G401 (cell line): ENCODE measurements at regions not wholly inside any gene's neighbourhood (a gene's known extent, or its start where the extent isn't known, plus 50 kb on each side); places are given as distances from the start of the nearest gene placed in this dataset.

Source experiments
- DNase-seq: peaks from one replicate; pipeline ENCODE4 v3.0.0-alpha.2; 2015; ENCODE audit warnings: low spot score
- in situ Hi-C: cut with HindIII; loops from 2 replicates; pipeline ENCODE4 v1.10.0; 2016; ENCODE audit warnings: low sequenced_read_pairs, mixed read lengths

DNA sequence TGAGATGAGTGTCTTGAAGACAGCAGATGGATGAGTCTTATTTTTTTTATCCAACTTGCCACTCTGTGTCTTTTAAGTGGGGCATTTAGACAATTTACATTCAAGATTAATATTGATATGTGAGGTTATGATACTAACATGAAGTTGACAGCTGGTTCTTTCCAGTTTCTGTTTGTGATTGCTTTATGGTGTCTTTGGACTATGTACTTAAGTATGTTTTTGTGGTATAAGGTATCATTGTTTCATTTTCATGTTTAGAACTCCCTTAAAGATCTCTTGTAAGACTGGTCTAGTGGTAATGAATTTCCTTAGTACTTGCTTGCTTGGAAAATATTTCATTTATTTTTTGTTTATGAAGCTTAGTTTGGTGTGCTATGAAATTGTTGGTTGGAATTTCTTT lies 550.3 kb upstream of the NOVA1 start:
- DNase-seq, result no peak
- in situ Hi-C loops, result no loop called here

DNA sequence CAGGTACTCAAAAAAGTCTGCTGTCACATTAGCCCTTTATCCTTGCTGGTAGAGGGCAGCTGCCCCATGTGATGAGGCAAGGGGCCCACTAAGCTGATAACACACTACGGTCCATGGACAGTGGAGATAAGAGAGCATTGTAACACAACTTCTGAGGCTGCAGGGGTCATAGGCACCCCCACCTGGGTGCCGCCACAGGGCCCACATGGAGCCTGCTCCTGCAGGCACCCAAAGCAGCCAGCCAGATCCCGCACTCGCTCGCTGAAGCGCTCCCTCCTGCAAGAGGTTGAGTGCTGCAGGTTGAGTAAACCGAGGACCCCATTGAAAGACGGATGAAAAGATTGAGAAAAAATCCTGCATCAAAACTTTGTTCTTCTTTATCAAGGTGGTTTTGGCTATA lies 566.3 kb upstream of the NOVA1 start:
- no peak for DNase-seq
- in situ Hi-C loops, result no loop called here

DNA sequence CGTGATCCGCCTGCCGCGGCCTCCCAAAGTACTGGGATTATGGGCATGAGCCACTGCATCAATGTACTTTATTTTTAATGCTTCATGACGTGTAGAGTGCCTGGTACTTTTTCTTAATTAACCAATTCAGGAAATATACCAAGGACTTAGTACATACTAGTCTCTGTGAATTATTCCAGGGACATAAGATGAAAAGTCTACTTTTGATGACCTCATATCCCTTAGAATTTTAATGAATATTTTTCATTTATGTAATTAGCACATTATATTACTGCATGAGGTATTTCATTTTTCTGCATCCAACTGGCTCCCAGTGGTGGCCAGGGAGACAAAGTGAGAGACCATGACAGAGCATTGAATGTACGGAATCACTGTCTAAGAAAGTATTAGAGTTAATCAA lies 577.7 kb upstream of the NOVA1 start:
- DNase-seq, result no peak
- in situ Hi-C loops, result no loop called here

DNA sequence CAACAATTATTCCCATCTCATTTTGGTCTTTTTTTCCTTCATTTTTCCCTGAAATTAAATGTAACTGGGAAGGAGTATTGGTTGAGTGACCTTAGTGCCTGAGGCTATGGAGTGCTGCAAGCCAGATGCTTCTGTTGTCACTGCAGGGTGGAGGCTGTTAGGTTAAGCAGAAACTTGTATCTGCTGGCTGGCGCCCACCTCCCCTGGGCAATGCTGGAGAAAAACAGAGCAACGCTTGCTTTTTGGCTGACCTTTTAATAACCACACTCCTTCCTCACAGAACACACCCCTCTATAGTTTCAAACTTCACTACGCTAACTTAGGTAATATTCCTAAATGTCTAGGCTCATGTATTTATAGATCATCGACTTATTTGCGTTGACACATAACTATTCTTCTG lies 583.5 kb upstream of the NOVA1 start:
- no peak for DNase-seq

DNA sequence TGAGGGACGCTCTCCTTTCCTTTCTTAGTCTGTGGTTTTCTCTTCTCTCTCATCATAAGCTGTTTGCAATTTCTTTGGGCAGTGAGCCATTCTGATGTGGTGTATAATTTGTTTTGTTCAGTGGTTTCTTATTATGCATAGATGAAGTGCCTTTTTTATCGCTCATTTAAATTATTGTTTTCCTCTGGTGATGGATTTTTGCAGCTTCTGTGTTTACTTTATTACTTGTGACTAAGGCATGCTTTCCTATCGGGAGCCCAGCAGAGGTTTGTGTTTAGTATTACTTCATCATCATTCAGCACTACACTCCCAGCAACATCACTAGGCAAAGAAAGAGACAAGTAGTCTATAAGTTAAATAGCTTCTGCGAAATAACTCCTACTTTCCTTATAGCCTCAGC lies 586.6 kb upstream of the NOVA1 start:
- no peak for DNase-seq
- in situ Hi-C loops, result no loop called here

More for the DNA sequence above, 583.5 kb upstream of the NOVA1 start:
- in situ Hi-C loops, result no loop called here

DNA sequence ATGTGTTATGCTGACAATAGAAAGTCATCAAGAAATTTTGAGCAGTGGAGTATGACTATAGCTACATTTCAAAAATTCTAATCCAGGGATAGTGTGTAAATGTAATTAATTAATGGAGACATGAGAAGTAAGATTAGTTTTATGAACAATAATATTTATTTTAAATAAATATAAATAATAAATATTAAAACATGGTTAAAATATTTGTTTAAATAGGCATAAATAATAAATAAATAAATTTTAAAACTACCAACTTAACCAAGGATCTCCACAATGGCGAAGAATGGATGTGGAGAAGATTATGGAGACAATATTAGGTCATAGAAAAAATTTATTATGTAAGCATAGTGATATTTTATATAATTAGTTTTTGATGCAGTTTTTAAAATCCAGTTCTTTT lies 588.2 kb upstream of the NOVA1 start:
- in situ Hi-C loops, result no loop called here
- DNase-seq, result no peak

DNA sequence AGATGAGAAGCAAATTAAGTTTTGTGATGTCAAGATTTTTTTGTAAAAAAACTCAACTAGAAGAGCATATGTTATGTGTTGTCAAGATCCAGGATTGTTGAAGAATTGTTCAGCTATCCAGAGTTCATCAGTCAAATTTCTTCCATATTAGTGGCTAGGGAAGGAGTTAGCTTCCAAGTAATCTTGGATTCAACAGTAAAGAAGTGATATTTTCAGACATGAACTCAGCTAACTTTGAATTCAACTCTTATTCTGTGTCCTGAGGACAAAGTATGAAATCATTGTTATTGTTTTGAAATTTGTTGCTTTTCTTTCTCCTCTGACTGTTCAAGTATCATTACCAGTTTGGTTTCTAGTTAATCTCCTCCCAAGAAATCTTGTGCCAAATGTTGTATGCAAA lies 589.3 kb upstream of the NOVA1 start:
- in situ Hi-C loops, result no loop called here
- DNase-seq, result no peak

DNA sequence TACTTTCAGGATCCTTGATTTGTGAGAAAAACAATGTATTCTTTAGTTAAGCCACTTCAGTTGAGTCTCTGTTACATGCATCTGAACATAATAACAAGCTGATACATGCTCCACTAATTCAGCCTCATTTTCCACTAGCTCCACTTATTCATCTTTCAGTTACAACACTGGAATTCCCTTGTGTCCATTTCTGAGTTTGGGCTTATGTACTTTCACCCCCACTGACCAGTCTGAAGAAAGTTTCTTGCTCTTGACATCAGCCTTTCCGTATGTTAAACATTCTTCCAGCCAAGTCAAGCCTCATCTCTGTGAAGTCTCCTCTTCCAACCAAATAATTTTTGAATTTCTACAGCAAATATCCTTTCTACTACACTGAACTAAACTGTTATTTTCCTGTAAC lies 592.5 kb upstream of the NOVA1 start:
- in situ Hi-C loops, result no loop called here
- no peak for DNase-seq

DNA sequence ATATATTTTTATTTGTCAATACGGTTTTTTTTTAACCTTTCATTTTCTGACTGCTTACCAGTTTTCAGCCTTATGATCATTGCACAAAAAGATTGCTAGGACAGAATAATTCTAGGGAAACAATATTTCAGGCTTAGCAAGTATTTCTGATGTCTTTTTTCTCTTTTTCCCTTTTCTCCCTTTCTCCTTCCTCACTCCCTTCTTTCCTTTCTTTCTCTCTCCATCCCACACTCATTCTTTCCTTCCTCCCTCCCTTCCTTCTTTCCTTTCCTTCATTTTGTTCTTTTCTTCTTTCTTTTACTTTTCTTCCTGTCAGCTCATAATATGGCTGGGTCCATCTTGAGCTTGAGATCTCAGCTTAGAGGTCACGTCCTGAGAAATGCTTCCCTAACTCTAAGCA lies 601.4 kb upstream of the NOVA1 start:
- in situ Hi-C loops, result no loop called here
- DNase-seq, result no peak

DNA sequence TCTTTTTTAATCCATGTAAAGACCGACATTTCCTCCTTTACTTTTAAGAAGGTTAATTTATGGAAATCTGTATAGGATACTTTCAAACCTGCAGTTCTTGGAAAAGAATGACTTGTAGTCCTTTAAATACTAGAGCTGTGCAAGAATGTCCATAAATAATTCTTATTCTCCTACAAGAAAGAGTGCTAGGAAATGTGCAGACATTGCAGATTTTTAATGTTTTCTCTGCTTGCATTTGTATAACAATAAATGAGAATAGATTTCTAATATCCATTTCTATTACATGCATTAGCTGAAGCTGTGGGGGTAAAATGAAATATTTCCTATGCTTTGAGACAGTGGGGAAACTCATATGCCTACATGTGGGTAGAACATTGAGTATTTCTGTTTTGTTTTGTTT lies 607.2 kb upstream of the NOVA1 start:
- in situ Hi-C loops, result no loop called here
- no peak for DNase-seq

DNA sequence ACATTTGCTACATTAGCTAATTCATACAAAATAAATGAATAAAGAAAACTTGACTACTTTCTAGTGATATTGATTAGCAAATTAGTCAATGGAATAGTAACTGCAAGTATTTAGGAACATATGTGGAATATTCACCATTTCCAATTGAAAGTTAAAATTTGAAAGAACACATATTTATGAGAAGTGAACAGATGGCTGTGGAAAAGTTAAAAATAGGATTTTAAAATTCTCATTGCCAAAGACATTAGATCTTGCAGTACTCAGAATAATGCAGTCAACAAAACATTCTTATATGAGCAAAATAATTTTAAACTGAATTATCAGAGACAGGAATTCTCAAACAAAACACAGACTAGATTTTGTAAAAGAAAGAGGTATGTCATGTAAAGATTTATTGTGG lies 613.9 kb upstream of the NOVA1 start:
- no peak for DNase-seq
- in situ Hi-C loops, result no loop called here

DNA sequence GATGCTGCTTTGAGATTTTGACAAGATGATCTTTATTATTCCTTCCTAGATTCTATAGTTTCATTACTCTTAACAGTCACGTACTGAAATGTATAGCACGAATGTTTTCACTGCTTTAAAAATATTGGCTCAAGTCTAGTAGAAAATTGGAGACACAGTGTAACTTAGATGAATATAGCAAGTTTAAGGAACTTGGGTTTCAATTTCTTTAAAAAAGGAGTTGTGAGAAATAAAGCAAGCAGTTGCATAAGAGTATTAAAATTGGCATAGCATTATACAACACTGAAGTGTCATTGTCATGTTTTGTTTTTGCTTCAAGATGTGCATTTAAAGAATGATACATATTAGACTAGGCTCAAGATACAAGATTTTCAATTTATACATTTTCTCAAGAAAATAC lies 624.8 kb upstream of the NOVA1 start:
- in situ Hi-C loops, result no loop called here
- DNase-seq, result no peak

DNA sequence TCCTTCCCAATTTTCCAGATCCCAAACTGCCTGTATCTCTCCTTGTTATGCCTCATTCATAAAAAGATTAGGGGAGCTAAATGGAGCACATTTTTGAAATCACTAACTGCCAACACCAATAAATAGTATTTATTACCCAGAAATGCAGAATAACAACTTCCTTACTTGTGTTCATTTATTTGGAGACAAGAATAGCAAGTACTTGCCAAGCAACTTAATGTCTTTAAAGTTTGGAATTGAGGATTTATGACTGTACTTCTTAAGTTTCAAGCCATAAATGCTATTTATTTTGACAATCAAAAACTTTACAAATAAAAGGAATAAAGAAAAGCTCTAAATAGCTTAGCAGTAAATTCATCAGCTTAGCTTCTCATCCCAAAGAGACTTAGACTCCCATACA lies 626.1 kb upstream of the NOVA1 start:
- no peak for DNase-seq
- in situ Hi-C loops, result no loop called here

DNA sequence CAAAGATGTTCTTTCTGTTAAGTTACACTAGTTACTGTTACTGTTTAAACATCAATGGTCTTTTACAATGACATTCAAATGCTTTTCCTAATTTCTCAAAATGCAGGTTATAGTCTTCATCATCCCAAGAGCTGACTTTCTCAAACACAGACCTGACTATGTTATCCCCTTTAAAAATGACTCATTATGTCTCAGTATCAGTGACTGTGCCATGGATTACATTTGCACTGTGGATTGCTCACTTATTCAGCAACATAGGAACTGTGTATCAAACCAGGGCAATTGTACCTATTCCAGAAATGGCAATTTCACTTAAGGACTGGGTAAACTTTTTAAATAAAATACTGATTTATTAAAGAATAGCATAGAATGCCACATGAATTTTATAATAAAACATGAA lies 630.2 kb upstream of the NOVA1 start:
- in situ Hi-C loops, result no loop called here
- DNase-seq, result no peak

DNA sequence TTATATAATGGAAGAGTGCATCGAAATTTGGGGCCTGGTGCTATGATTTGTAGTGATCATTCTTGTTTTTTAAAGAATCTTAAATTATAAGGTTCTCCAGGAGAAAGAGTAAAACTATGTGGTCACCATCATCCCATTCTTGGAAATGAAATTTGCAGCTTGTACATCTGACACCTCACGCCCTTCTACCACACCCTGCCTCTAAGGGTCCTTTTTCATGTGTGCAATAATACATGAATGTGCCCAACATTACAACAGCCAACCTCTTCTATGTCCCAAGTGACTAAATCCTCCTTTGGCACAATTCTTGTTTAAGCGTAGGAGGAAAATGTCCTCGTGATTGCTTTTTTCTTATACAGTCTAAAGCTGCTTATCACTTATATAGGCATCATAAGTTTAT lies 636.5 kb upstream of the NOVA1 start:
- no peak for DNase-seq
- in situ Hi-C loops, result no loop called here

DNA sequence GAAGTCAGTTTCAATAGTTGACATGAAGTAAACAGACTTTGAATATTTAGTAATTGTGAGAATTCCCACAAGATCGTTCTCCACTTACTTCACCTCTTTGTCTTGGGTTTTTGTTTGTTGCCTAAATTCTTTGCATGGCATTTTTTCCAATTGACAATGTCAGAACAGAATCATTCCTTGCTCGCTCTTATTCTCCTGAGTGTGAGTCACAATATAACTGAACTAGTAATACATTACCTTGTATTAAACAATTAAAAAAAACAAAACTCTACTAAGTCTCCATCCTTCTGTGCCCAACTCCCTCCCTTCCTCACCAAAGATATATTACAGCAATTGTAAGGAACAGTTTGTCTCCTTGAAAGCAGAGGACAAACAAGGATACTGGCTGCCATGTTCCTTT lies 638.8 kb upstream of the NOVA1 start:
- in situ Hi-C loops, result no loop called here
- no peak for DNase-seq

DNA sequence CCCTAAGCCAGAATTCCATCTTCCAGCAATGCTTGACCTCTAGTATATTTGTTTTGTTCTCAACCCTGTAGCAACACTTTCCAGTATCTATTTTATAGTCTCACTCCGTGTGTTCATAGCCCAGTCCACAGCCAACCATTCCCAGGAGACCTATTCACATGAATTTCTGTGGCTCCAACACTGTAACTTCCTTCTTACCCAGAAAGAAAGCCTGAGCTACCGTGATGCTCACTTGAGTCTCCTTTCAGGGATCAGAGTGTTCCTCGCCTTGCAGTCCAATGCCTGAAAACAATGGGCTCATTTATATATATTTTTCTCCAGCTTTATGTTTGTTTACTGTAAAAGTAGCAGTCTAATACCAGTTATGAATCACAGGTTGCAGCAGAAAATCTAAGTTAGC lies 645.0 kb upstream of the NOVA1 start:
- in situ Hi-C loops, result no loop called here
- DNase-seq, result no peak

DNA sequence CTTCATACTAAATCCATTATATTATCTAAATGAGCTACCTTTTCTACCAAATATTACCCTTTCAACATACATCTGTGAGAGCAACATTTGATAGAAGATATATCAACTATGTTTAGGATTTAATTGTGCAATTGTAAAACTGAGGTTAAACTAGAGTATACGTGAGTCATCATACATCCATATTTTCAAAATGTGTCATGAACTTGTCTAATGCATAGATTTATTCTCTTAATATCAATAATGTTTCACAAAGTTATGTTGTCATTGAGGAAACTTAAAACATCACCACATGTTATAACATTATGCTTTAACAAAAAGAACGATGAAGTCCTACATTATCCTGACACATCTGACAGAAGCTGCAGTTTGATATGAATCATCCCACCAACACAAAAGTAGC lies 645.5 kb upstream of the NOVA1 start:
- DNase-seq, result no peak
- in situ Hi-C loops, result no loop called here

DNA sequence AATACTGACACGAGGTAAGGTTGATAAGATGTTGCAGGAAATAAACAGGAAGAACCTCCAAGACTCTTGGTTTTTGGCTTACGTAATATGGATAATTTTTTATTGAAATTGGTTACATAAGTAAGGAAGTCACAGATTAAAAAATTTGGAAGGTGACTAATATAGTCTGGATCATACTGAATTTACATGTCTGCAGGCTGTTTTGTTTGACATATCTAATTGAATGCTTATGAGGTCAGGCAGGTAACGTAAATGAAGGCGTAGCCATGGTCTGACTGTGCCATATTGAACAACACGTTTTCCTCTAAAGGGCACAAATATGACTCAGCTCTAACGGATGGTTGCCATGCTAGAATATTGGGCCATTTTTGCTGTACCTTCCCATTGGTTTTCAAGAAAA lies 648.1 kb upstream of the NOVA1 start:
- no peak for DNase-seq
- in situ Hi-C loops, result no loop called here

DNA sequence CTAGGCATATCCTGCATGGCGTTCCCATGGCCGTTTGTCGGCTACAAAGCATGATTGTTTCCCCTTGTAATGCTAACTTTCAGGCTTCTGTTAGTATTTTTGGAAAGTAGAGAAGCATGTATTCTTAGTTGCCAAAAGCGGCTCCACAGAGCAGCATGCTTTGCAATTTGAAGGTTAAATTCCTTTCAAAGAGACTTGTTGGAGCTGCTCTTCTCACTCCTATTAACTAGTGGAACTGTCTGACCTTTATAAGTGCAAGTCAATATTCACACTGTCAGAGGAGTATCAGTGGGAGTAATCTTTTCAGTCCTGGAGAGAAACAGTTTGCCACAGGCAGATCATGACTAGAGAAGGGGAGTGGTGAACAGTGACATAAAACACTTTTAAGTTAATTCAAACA lies 656.1 kb upstream of the NOVA1 start:
- in situ Hi-C loops, result no loop called here
- no peak for DNase-seq

DNA sequence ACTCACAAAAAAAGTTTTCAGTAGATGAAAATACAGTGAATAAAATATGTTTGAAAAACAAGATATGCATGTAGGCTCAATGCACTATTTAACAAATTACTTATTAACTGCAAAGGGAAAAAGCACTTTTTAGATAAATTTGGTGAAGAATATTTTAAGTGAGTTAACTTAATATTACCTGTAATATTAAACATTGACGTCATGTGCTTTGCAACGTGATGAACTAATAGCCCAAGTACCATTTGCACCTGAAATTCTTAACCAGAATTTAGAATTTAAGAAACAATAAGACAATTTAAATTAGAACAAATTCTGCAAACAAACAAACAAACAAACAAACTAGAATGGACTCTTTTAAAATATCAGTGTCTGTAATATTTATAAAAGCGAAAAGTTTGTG lies 659.0 kb upstream of the NOVA1 start:
- in situ Hi-C loops, result no loop called here
- DNase-seq, result no peak

DNA sequence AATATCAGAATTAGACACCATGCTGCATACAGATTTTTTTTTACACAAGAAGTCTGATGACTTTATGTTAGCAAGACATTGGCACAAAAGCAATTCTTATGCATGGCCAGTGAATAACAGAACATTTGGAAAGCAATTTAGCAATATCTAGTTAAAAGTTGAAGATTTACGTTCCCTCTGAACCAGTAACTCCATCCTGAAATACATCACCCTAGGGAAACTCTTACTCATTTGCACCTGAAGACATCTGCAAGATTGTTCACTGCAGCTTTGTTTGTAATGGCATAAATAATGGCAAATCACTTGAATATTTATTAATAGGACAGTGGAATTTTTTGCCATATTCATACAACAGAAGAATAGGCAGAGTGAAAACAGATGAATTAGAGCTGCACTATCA lies 670.0 kb upstream of the NOVA1 start:
- in situ Hi-C loops, result no loop called here
- no peak for DNase-seq
